NB4 (cell line): ENCODE measurements at regions not wholly inside any gene's neighbourhood (a gene's known extent, or its start where the extent isn't known, plus 50 kb on each side); places are given as distances from the start of the nearest gene placed in this dataset.

ENCODE experiments used
- CTCF ChIP-seq: IDR thresholded peaks from one replicate; pipeline ENCODE4 v1.5.1; 2012; ENCODE audit warnings: low read depth, low read length
- POLR2A ChIP-seq: IDR thresholded peaks from 2 replicates; pipeline ENCODE4 v1.6.1; 2011; ENCODE audit warnings: mild to moderate bottlenecking; ENCODE audit not compliant: insufficient read length; ENCODE audit errors: extremely low read depth

- TF ChIP-seq CTCF (no peak), POLR2A (no peak)
Observed at GRCh38 chr17:33401249-33401648, 108.2 kb upstream of the ASIC2 start.
